ENCODE measurements at regions not wholly inside any gene's neighbourhood (a gene's known extent, or its start where the extent isn't known, plus 50 kb on each side); places are given as distances from the start of the nearest gene placed in this dataset.

- DNase-seq = no peak
- Histone ChIP-seq H2AFZ (no peak overlapping the region), H3K9me3 (ENCODE audit: insufficient read depth, low read depth) (no peaks in the 10 kb centered on the region), H3K79me2 (ENCODE audit: low read depth) (no peaks in the 10 kb centered on the region), H3K4me1 (replicated peaks; ENCODE audit: insufficient read depth) (no peaks in the 10 kb centered on the region), H3K27ac (no peak overlapping the region), H4K20me1 (ENCODE audit: insufficient read depth) (no peaks in the 10 kb centered on the region), H3K4me2 (no peak overlapping the region), H3F3A (ENCODE audit: insufficient read depth, low read depth) (no peaks in the 10 kb centered on the region), H3K9me2 (ENCODE audit: insufficient read depth) (no peaks in the 10 kb centered on the region), H3K27me3 (ENCODE audit: insufficient read depth, low read depth) (no peaks in the 10 kb centered on the region), H3K36me3 (ENCODE audit: low read depth) (no peaks in the 10 kb centered on the region), H3K4me3 (no peak overlapping the region)
- TF ChIP-seq EZH2 (IDR thresholded peaks at IDR 0.05; ENCODE audit: low read depth) = no peak
- TF ChIP-seq CTCF (conservative IDR thresholded peaks at IDR 0.05) = no peak
- ChIA-PET CTCF (no interaction called here), POLR2A (ENCODE audit: unreplicated experiment) (no interaction called here)
- BruUV-seq (replicated peaks) = no TSS peak
- intact Hi-C loops (cut with micrococcal nuclease; ENCODE audit: unreplicated experiment) = no loop called here
Observed at GRCh38 chr1:188096521-188096920, 1267.8 kb downstream of the PLA2G4A start.

- no TSS peak for BruUV-seq (replicated peaks)
- H2AFZ ChIP-seq = no peak overlapping the region
- H3K4me1 ChIP-seq (replicated peaks; ENCODE audit: insufficient read depth) = no peaks in the 10 kb centered on the region
- ChIA-PET POLR2A (ENCODE audit: unreplicated experiment) (no interaction called here), CTCF (no interaction called here)
- no peaks in the 10 kb centered on the region for H4K20me1 ChIP-seq (ENCODE audit: insufficient read depth)
- no peak for DNase-seq
- TF ChIP-seq CTCF (conservative IDR thresholded peaks at IDR 0.05) (no peak), EZH2 (IDR thresholded peaks at IDR 0.05; ENCODE audit: low read depth) (no peak)
- H3K27me3 ChIP-seq (ENCODE audit: insufficient read depth, low read depth) = no peaks in the 10 kb centered on the region
- no peak overlapping the region for H3K27ac ChIP-seq
- H3K9me2 ChIP-seq (ENCODE audit: insufficient read depth) = no peaks in the 10 kb centered on the region
- intact Hi-C loops (cut with micrococcal nuclease; ENCODE audit: unreplicated experiment) = no loop called here
- H3K36me3 ChIP-seq (ENCODE audit: low read depth) = no peaks in the 10 kb centered on the region
- H3K9me3 ChIP-seq (ENCODE audit: insufficient read depth, low read depth) = no peaks in the 10 kb centered on the region
- no peaks in the 10 kb centered on the region for H3K79me2 ChIP-seq (ENCODE audit: low read depth)
- H3K4me3 ChIP-seq = no peak overlapping the region
- H3F3A ChIP-seq (ENCODE audit: insufficient read depth, low read depth) = no peaks in the 10 kb centered on the region
- no peak overlapping the region for H3K4me2 ChIP-seq
Observed at GRCh38 chr1:188117436-188117835, 1288.7 kb downstream of the PLA2G4A start.

GRCh38 chr1:188122646-188123045 lies 1293.9 kb downstream of the PLA2G4A start:
- no peak overlapping the region for H2AFZ ChIP-seq
- POLR2A ChIA-PET (ENCODE audit: unreplicated experiment) = no interaction called here
- H4K20me1 ChIP-seq (ENCODE audit: insufficient read depth) = no peaks in the 10 kb centered on the region
- TF ChIP-seq CTCF (conservative IDR thresholded peaks at IDR 0.05) (no peak), EZH2 (IDR thresholded peaks at IDR 0.05; ENCODE audit: low read depth) (no peak)
- DNase-seq = no peak
- CTCF ChIA-PET = no interaction called here
- no peaks in the 10 kb centered on the region for H3K27me3 ChIP-seq (ENCODE audit: insufficient read depth, low read depth)
- H3K9me3 ChIP-seq (ENCODE audit: insufficient read depth, low read depth) = no peaks in the 10 kb centered on the region
- intact Hi-C loops (cut with micrococcal nuclease; ENCODE audit: unreplicated experiment) = no loop called here
- no peak overlapping the region for H3K4me2 ChIP-seq
- no peaks in the 10 kb centered on the region for H3K4me1 ChIP-seq (replicated peaks; ENCODE audit: insufficient read depth)
- no peaks in the 10 kb centered on the region for H3K79me2 ChIP-seq (ENCODE audit: low read depth)
- no peak overlapping the region for H3K27ac ChIP-seq
- H3K9me2 ChIP-seq (ENCODE audit: insufficient read depth) = no peaks in the 10 kb centered on the region
- H3K4me3 ChIP-seq = no peak overlapping the region
- no peaks in the 10 kb centered on the region for H3K36me3 ChIP-seq (ENCODE audit: low read depth)
- no TSS peak for BruUV-seq (replicated peaks)
- no peaks in the 10 kb centered on the region for H3F3A ChIP-seq (ENCODE audit: insufficient read depth, low read depth)

Measured in PC-9 (cell line).